H1 (cell line): ENCODE measurements at regions not wholly inside any gene's neighbourhood (a gene's known extent, or its start where the extent isn't known, plus 50 kb on each side); places are given as distances from the start of the nearest gene placed in this dataset.

ENCODE experiments used
- CTCF ChIA-PET: fragments of 300-600 bp; sonication (Branson Sonifier 250); formaldehyde crosslinking; loops from one replicate; lab custom pipeline; 2021; ENCODE audit not compliant: partially characterized antibody; lab: Charles Lee
- POLR2A ChIA-PET: fragments of 300-600 bp; sonication (Branson Sonifier 250); formaldehyde crosslinking; loops from one replicate; lab custom pipeline; 2021; ENCODE audit warnings: inconsistent platforms; ENCODE audit not compliant: partially characterized antibody; lab: Charles Lee
- DNase-seq, 2 experiments: peaks; one replicate each; pipeline versions ENCODE4 v3.0.0 to v3.0.0-alpha.2; 2010 to 2022; ENCODE audit warnings: low spot score in 2 of 2, low read depth in 1 of 2, mixed read lengths in 1 of 2
- FAIRE-seq: peaks from 2 replicates; lab custom pipeline; 2011; peaks lifted over from hg19 to GRCh38; lab: Jason Lieb, UNC
- H2AFZ ChIP-seq: 2 replicates; pipeline ENCODE4 v1.8.1; 2012; ENCODE audit warnings: low read length, inconsistent platforms
- H2AK5ac ChIP-seq: 2 replicates; pipeline ENCODE4 v1.6.1; 2013; ENCODE audit warnings: low read depth, low read length
- H2BK120ac ChIP-seq: replicated peaks from 2 replicates; pipeline ENCODE3; 2013; ENCODE audit warnings: low read depth, low read length, inconsistent platforms
- H2BK12ac ChIP-seq: 2 replicates; pipeline ENCODE4 v1.6.1; 2013; ENCODE audit warnings: low read depth, low read length
- H2BK15ac ChIP-seq: 2 replicates; pipeline ENCODE4 v1.6.1; 2013; ENCODE audit warnings: low read length
- H2BK20ac ChIP-seq: 2 replicates; pipeline ENCODE4 v1.6.1; 2013; ENCODE audit warnings: low read length
- H2BK5ac ChIP-seq: 2 replicates; pipeline ENCODE4 v1.6.1; 2013; ENCODE audit warnings: low read depth, low read length
- H3K14ac ChIP-seq: 2 replicates; pipeline ENCODE4 v1.6.1; 2013; ENCODE audit warnings: inconsistent platforms; ENCODE audit not compliant: insufficient read length
- H3K18ac ChIP-seq: 2 replicates; pipeline ENCODE4 v1.6.1; 2013; ENCODE audit warnings: low read length; ENCODE audit errors: extremely low read depth
- H3K23ac ChIP-seq: 2 replicates; pipeline ENCODE4 v1.6.1; 2013; ENCODE audit warnings: inconsistent platforms; ENCODE audit not compliant: insufficient read length
- H3K23me2 ChIP-seq: 2 replicates; pipeline ENCODE4 v1.6.1; 2013; ENCODE audit warnings: low read depth, low read length
- H3K27ac ChIP-seq: 2 replicates; pipeline ENCODE4 v1.6.1; 2011; ENCODE audit warnings: low read depth, low read length, inconsistent platforms
- H3K27me3 ChIP-seq, 4 experiments: replicated peaks in 1 of 4; 1 replicate in 1 of 4; 2 replicates in 3 of 4; pipeline versions ENCODE4 v1.6.1 to v1.8.1; 2011 to 2013; ENCODE audit warnings: low read length in 3 of 4, mild to moderate bottlenecking in 3 of 4, inconsistent platforms in 2 of 4, mixed read lengths in 2 of 4, moderate library complexity in 1 of 4; ENCODE audit not compliant: control insufficient read depth in 3 of 4, insufficient read depth in 3 of 4; ENCODE audit errors: extremely low read depth in 1 of 4
- H3K36me3 ChIP-seq, 4 experiments: 2 replicates each; pipeline versions ENCODE4 v1.6.1 to v1.8.1; 2011 to 2013; ENCODE audit warnings: mild to moderate bottlenecking in 4 of 4, low read length in 3 of 4, moderate library complexity in 2 of 4, control low read depth in 1 of 4, inconsistent platforms in 1 of 4; ENCODE audit not compliant: insufficient read depth in 4 of 4, control insufficient read depth in 2 of 4
- H3K4ac ChIP-seq: replicated peaks from 2 replicates; pipeline ENCODE3; 2013; ENCODE audit warnings: low read length, low read depth, mixed read lengths, inconsistent platforms; ENCODE audit not compliant: insufficient read length
- H3K4me1 ChIP-seq, 4 experiments: replicated peaks in 1 of 4; 1 replicate in 1 of 4; 2 replicates in 3 of 4; pipeline versions ENCODE4 v1.6.1 to v1.8.1; 2011 to 2013; ENCODE audit warnings: low read length in 3 of 4, inconsistent platforms in 2 of 4, mixed read lengths in 1 of 4; ENCODE audit not compliant: insufficient read depth in 4 of 4, control insufficient read depth in 3 of 4
- H3K4me2 ChIP-seq, 2 experiments: 2 replicates each; pipeline versions ENCODE4 v1.6.1 to v1.8.1; 2011 to 2013; ENCODE audit warnings: low read depth in 2 of 2, low read length in 2 of 2, control low read depth in 1 of 2, inconsistent platforms in 1 of 2, mild to moderate bottlenecking in 1 of 2; ENCODE audit not compliant: insufficient read depth in 1 of 2
- H3K4me3 ChIP-seq, 4 experiments: fragments of 200-600, 300-600 bp in 1 of 4; sonication (generic), shearing (Covaris generic), sonication (Bioruptor Twin) in 1 of 4; 2 replicates each; pipeline versions ENCODE4 v1.5.1 to v1.8.1; 2011 to 2016; ENCODE audit warnings: low read length in 4 of 4, low read depth in 3 of 4, control low read depth in 2 of 4, inconsistent platforms in 2 of 4, mild to moderate bottlenecking in 2 of 4, mixed read lengths in 1 of 4, moderate library complexity in 1 of 4; ENCODE audit not compliant: insufficient read depth in 2 of 4; ENCODE audit errors: extremely low read depth in 1 of 4
- H3K56ac ChIP-seq: replicated peaks from 2 replicates; pipeline ENCODE3; 2013; ENCODE audit warnings: low read depth, mild to moderate bottlenecking, mixed read lengths, low read length, inconsistent platforms; ENCODE audit not compliant: insufficient read length
- H3K79me1 ChIP-seq: 2 replicates; pipeline ENCODE4 v1.6.1; 2013; ENCODE audit warnings: low read depth, low read length, control low read depth
- H3K79me2 ChIP-seq, 2 experiments: 2 replicates each; pipeline versions ENCODE4 v1.6.1 to v1.8.1; 2012 to 2013; ENCODE audit warnings: low read length in 2 of 2, mild to moderate bottlenecking in 2 of 2, inconsistent platforms in 1 of 2; ENCODE audit not compliant: insufficient read depth in 2 of 2, control insufficient read depth in 1 of 2
- H3K9ac ChIP-seq, 4 experiments: replicated peaks in 1 of 4; 1 replicate in 1 of 4; 2 replicates in 3 of 4; pipeline versions ENCODE4 v1.6.1 to v1.8.1; 2011 to 2013; ENCODE audit warnings: low read depth in 3 of 4, low read length in 3 of 4, control low read depth in 2 of 4, mild to moderate bottlenecking in 2 of 4, moderate library complexity in 2 of 4, inconsistent platforms in 1 of 4; ENCODE audit errors: extremely low read depth in 1 of 4
- H3K9me3 ChIP-seq, 2 experiments: 2 replicates each; pipeline versions ENCODE4 v1.6.1 to v1.8.1; 2012 to 2013; ENCODE audit warnings: mild to moderate bottlenecking in 2 of 2, moderate library complexity in 2 of 2, control low read depth in 1 of 2, inconsistent platforms in 1 of 2, low read depth in 1 of 2, low read length in 1 of 2, mixed read lengths in 1 of 2; ENCODE audit not compliant: insufficient read depth in 2 of 2
- H4K20me1 ChIP-seq, 2 experiments: replicated peaks in 1 of 2; 2 replicates each; pipeline versions ENCODE3 to v1.8.1; 2011 to 2013; ENCODE audit warnings: inconsistent platforms in 2 of 2, low read length in 2 of 2, mild to moderate bottlenecking in 1 of 2; ENCODE audit not compliant: insufficient read depth in 2 of 2, control insufficient read depth in 1 of 2
- H4K5ac ChIP-seq: 2 replicates; pipeline ENCODE4 v1.6.1; 2013; ENCODE audit warnings: low read length, low read depth, mixed read lengths, inconsistent platforms; ENCODE audit not compliant: insufficient read length
- H4K8ac ChIP-seq: 2 replicates; pipeline ENCODE4 v1.8.0; 2013; ENCODE audit warnings: mild to moderate bottlenecking, moderate library complexity, low read length, inconsistent platforms; ENCODE audit not compliant: insufficient read depth; ENCODE audit errors: extremely low read depth
- H4K91ac ChIP-seq: replicated peaks from 2 replicates; pipeline ENCODE3; 2013; ENCODE audit warnings: low read length, mixed read lengths, inconsistent platforms; ENCODE audit not compliant: insufficient read length
- CHD1 ChIP-seq: IDR thresholded peaks from 2 replicates; pipeline ENCODE4 v1.6.1; 2012; ENCODE audit warnings: low read depth, low read length, improper control_type of control experiment
- HDAC2 ChIP-seq, 2 experiments: fragments of 300-600 bp in 1 of 2; sonication (generic) in 1 of 2; IDR thresholded peaks; 2 replicates each; pipeline ENCODE4 v1.6.1; 2011 to 2012; ENCODE audit warnings: low read depth in 2 of 2, low read length in 2 of 2, mild to moderate bottlenecking in 2 of 2, moderate library complexity in 2 of 2, borderline replicate concordance in 1 of 2, inconsistent platforms in 1 of 2
- SRF ChIP-seq: IDR thresholded peaks from 2 replicates; pipeline ENCODE4 v1.6.1; 2011; ENCODE audit warnings: mild to moderate bottlenecking, low read depth, low read length, moderate library complexity
- WGBS, 2 experiments: shearing (Covaris generic) in 1 of 2; methylation state at CpG; one replicate each; pipeline versions ENCODE4 v1.1.6 to v1.1.7; 2013 to 2015; ENCODE audit warnings: low lambda C conversion rate in 2 of 2, mixed read lengths in 2 of 2, inconsistent platforms in 1 of 2, low coverage in 1 of 2, missing lambda C conversion rate in 1 of 2; ENCODE audit not compliant: insufficient replicate concordance in 2 of 2, insufficient coverage in 1 of 2, insufficient read length in 1 of 2; ENCODE audit errors: extremely low coverage in 1 of 2, missing lambda C conversion rate in 1 of 2; 5-methylcytosine and 5-hydroxymethylcytosine counted together
- TF ChIP-seq, protein P1 (sequence below): IDR thresholded peaks from 2 replicates; pipeline ENCODE4 v1.6.1; 2012; ENCODE audit warnings: inconsistent platforms

DNA sequence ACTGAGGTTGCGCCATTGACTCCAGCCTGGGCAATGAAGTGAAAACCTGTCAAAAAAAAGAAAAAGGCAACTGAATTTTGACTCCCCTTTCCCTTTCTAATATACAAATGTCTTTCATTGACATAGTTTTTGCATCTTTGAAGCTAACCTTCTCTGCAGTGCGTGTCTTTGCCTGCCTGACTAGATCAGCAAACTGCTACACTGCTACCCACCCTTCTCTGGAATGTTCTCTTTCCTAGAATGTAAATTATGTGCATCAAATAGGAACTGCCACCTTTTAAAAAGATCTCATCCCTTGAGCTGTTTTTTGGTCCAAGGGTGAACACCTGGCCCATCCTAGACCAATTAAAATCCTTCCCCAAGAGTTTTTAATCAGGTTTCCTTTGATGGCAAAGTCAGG, 127.6 kb downstream of the SLC28A3 start:
- Histone ChIP-seq H4K8ac (no peak overlapping the region), H3K4ac (no peak overlapping the region), H2BK120ac (no peak overlapping the region), H3K4me2 (no peak overlapping the region), H2AK5ac (no peak overlapping the region), H2BK12ac (no peak overlapping the region), H3K14ac (no peak overlapping the region), H3K79me1 (no peaks in the 10 kb centered on the region), H3K56ac (no peak overlapping the region), H3K79me2 (no peaks in the 10 kb centered on the region), H3K9me3 (no peaks in the 10 kb centered on the region), H2BK5ac (no peak overlapping the region), H4K5ac (no peak overlapping the region), H3K27me3 (no peaks in the 10 kb centered on the region), H3K4me1 (no peaks in the 10 kb centered on the region), H3K18ac (no peak overlapping the region), H2AFZ (no peak overlapping the region), H4K91ac (no peak overlapping the region), H3K9ac (no peak overlapping the region), H4K20me1 (no peaks in the 10 kb centered on the region), H3K23me2 (no peaks in the 10 kb centered on the region), H3K36me3 (no peaks in the 10 kb centered on the region), H2BK15ac (no peak overlapping the region), H3K4me3 (no peak overlapping the region), H3K27ac (no peak overlapping the region), H3K23ac (no peak overlapping the region), H2BK20ac (no peak overlapping the region)
- DNase-seq = no peak
- 97% methylated on average over 2 of the region's 2 CpGs; no CpG with 5 or more reads in 1 of the 2 experiments for WGBS, 2 experiments
- TF ChIP-seq CHD1 (no peak), HDAC2 (IDR thresholded peaks at IDR 0.05; ENCODE audit: borderline replicate concordance in 1 of 2, low read depth in 2 of 2, low read length in 2 of 2) (no peak), SRF (no peak)
- TF ChIP-seq, protein P1, sequence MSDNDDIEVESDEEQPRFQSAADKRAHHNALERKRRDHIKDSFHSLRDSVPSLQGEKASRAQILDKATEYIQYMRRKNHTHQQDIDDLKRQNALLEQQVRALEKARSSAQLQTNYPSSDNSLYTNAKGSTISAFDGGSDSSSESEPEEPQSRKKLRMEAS = no peak
- FAIRE-seq = no peak
- ChIA-PET CTCF (interaction anchor here (0.6 to 1.8 kb wide), 4 partner anchors 9 to 47 kb away, joined by 3 to 5 read pairs (median 4); no protein-coding TSS in a partner anchor), POLR2A (no interaction called here)
